Fibroblast of mammary gland (primary cell): ENCODE measurements at regions not wholly inside any gene's neighbourhood (a gene's known extent, or its start where the extent isn't known, plus 50 kb on each side); places are given as distances from the start of the nearest gene placed in this dataset.

Experiments
- DNase-seq: peaks from one replicate; pipeline ENCODE4 v3.0.0-alpha.2; 2010; ENCODE audit warnings: low read depth
- H3K4me3 ChIP-seq: 2 replicates; pipeline ENCODE4 v1.5.1; 2011; ENCODE audit warnings: low read depth, mild to moderate bottlenecking, low read length, moderate library complexity; ENCODE audit not compliant: control insufficient read depth
- TF ChIP-seq, protein P1 (sequence below): conservative IDR thresholded peaks from 2 replicates; pipeline ENCODE4 v1.5.1; 2011; ENCODE audit warnings: low read depth, low read length, inconsistent platforms; ENCODE audit not compliant: control insufficient read depth, insufficient read depth

DNA sequence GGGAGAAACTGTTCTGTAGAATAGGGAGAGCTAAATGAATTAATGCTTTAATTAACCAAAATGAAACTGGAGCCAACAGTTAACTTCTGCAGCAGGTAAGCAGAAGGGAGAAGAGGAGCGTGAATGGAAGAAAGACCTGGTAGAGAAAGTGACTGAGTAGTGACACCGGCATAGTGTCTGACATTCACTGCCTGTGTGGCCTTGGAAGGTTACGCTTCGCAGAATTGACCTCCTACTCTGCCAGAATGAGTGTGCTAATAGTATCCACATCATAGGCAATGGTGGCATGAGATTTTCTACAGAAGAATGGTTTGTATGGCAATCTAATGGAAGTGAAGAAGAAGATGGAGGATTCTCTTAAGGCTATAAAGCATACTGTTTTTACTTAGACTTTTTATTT is 614.4 kb downstream of the CPS1 start:
- TF ChIP-seq, protein P1, sequence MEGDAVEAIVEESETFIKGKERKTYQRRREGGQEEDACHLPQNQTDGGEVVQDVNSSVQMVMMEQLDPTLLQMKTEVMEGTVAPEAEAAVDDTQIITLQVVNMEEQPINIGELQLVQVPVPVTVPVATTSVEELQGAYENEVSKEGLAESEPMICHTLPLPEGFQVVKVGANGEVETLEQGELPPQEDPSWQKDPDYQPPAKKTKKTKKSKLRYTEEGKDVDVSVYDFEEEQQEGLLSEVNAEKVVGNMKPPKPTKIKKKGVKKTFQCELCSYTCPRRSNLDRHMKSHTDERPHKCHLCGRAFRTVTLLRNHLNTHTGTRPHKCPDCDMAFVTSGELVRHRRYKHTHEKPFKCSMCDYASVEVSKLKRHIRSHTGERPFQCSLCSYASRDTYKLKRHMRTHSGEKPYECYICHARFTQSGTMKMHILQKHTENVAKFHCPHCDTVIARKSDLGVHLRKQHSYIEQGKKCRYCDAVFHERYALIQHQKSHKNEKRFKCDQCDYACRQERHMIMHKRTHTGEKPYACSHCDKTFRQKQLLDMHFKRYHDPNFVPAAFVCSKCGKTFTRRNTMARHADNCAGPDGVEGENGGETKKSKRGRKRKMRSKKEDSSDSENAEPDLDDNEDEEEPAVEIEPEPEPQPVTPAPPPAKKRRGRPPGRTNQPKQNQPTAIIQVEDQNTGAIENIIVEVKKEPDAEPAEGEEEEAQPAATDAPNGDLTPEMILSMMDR, result no peak
- no peak overlapping the region for H3K4me3 ChIP-seq
- no peak for DNase-seq

DNA sequence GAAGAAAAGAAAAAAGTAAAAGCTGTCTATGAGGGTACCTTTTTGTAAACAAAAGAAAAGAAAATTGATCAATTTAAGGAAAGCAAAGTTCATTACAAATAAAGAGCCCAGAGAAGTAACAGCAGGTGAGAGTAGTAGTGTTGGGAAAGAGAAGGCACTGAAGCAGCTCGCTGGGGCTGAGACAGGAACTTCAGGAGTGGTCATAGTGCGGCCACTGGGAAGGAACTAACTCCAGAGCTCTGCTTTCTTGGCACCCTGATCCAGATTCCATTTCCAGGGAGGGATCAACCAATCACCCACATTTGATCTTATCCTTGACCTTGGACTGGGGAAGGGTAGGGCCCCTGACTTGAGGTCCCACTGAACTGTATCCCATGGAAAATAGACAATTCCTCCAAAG is 617.6 kb downstream of the CPS1 start:
- no peak for DNase-seq
- TF ChIP-seq, protein P1, result no peak
- H3K4me3 ChIP-seq, result no peak overlapping the region

DNA sequence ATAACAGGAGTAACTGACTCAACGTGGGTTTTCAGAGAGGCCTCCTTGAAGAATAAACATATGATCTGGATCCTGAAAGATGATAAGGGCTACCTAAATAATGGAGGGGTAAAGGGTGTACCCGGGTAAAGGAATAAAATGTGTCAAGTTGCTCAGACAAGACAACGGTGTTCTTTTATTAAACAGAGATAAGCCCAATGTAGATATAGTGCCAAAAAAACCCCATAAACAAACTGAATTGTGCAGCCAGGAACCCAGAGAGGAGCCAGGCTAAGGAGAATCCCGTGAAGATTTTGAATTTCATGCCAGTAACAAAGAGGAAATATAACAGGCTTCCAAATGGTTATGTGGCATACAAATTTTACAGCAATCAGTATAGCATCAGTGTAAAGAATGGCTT is 618.2 kb downstream of the CPS1 start:
- no peak for DNase-seq
- TF ChIP-seq, protein P1, result no peak
- no peak overlapping the region for H3K4me3 ChIP-seq

DNA sequence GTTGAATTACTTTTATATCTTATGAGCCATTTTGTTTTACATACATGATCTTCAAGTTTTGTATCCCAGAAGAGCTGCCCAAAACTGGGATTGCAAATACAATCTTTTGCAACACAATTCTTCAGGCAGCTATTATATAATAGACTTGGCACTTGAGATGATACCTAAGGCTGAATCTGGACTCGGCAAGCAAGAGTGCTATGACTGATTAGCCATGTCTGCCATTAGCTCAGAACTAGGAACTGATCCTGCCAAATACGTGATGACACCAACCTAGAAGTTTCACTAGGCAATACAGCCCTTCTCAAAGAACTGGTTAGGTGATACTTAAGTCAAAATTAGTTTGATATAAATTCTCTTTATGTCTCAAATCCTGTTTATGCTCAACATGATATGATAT is 619.6 kb downstream of the CPS1 start:
- TF ChIP-seq, protein P1, result no peak
- DNase-seq, result no peak
- no peak overlapping the region for H3K4me3 ChIP-seq

DNA sequence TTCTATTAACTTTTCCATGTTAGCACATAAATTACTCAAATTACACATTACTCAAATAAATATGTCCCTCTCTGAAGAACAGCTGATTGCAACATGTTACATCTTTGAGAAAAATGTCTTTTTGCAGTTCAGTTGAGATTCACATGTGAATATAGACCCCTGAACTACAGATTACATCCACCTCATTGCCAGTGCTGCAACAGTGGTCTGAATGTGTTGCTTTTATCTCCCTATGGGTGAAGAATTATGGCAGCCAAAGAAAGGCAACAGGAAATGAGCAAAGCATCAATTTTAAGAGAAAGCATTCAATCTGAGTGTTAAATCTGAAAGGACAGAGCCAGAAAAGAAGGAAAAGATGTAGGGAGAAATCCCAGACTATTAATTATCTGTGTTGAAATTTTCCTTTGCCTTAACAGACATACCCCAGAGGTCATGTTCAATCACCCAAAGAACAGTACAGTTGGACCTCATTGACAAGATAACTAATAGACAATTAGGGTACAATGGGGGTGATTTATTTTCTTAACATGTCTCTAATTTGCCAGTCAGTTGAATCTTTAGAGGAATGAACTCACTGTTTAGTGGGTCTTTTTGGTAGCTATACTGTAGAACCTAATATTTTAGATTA is 620.2 kb downstream of the CPS1 start:
- DNase-seq, result no peak
- no peak overlapping the region for H3K4me3 ChIP-seq
- TF ChIP-seq, protein P1, result no peak

DNA sequence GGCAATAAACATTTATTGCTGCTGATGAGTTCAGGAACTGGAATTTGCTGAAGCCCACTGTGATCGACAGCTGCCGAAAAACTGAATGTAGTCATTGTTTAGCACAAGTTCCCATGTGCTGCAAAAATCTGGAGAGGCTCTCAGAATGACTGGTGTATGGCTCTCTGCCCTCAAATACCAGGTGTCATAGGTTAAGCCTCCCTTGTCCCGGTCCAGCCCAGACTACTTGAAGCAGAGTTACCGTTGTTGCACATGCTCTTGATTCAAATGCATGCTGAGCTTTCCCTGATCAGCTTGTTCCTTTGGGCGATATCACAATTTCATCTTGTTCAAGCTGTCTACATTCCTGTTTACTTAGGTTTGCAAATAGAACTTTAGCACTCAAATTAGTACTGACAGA is 625.2 kb downstream of the CPS1 start:
- H3K4me3 ChIP-seq, result no peak overlapping the region
- TF ChIP-seq, protein P1, result no peak
- no peak for DNase-seq

DNA sequence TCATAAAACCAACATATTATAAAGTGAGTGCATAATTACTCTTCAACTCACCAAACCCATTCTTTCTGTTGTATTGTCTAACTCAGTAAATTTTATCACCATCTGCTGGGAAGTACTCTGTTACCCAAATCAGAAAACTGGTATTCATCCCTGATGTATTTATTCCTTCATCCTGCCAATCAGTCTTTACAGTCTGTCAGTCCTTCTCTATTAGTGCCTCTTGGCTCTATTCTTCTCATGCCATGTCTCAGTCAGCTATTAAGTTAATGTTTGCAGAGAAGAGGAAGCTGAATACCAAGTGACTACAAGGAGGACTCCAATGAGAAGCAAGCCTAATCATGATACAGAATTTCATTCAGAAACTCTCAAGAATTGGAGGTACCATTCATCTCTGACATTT is 631.2 kb downstream of the CPS1 start:
- TF ChIP-seq, protein P1, result no peak
- no peak overlapping the region for H3K4me3 ChIP-seq
- DNase-seq, result no peak
